GM10266 (cell line): ENCODE measurements at regions not wholly inside any gene's neighbourhood (a gene's known extent, or its start where the extent isn't known, plus 50 kb on each side); places are given as distances from the start of the nearest gene placed in this dataset.

Experiments
- DNase-seq: peaks from one replicate; pipeline ENCODE4 v3.0.0; 2012; ENCODE audit errors: extremely low spot score
- TF ChIP-seq, protein P1 (sequence below): IDR thresholded peaks from 2 replicates; pipeline ENCODE4 v1.5.1; 2012; ENCODE audit warnings: mild to moderate bottlenecking, low read depth; ENCODE audit not compliant: control insufficient read depth, insufficient read depth; ENCODE audit errors: missing control alignments

DNA sequence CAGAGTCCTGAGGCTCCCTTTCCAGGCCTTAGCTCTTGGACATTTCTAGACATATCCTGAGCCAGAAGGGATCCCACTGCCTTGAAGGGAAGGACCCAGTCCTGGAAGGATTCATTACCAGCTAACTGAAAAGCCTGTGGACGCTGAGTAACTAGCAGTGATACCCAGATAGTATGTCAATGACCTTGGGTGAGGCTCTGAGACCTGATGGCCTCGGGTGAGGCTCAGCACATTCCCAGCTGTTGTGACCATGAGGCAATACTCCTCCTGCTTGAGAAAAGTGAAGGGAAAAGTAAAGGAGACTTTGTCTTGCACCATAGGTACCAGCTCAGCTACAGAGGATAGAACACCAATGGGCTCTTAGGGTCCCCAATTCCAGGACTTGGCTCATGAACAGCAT, 268.1 kb downstream of the DKK2 start:
- DNase-seq, result no peak
- TF ChIP-seq, protein P1, sequence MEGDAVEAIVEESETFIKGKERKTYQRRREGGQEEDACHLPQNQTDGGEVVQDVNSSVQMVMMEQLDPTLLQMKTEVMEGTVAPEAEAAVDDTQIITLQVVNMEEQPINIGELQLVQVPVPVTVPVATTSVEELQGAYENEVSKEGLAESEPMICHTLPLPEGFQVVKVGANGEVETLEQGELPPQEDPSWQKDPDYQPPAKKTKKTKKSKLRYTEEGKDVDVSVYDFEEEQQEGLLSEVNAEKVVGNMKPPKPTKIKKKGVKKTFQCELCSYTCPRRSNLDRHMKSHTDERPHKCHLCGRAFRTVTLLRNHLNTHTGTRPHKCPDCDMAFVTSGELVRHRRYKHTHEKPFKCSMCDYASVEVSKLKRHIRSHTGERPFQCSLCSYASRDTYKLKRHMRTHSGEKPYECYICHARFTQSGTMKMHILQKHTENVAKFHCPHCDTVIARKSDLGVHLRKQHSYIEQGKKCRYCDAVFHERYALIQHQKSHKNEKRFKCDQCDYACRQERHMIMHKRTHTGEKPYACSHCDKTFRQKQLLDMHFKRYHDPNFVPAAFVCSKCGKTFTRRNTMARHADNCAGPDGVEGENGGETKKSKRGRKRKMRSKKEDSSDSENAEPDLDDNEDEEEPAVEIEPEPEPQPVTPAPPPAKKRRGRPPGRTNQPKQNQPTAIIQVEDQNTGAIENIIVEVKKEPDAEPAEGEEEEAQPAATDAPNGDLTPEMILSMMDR, result no peak

DNA sequence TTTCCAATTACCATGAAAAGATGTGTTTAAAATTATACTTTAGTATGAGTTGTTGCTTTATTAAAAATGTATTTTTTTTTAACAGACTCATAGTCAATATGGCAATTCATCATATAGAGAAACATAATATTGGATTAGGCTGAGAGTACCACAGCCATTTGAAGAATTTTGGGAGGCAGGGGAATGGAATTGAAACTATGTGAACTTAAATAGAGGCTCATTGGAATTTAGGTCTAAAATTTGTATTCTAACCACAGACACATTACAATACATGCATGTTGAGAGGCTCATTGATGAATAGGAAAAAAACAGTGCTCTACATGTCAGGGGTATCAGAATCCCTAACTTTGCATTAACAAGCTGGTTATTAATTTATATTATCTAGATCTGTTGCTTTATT, 269.6 kb downstream of the DKK2 start:
- no peak for DNase-seq
- TF ChIP-seq, protein P1, result no peak

DNA sequence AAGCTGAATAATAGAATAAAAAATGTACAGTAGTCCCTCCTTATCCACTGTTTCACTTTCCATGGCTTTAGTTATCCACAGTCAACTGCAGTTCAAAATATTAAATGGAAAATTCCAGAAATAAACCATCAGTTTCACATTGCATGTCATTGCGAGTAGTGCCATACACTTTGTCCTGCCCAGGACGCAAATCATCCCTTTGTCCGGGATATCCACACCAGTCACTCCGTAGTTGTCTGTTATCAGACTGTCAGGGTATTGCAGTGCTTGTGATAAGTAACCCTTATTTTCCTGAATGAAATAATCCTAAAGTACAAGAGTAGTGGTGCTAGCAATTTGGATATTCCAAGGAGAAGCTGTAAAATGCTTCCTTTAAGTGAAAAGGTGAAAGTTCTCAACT, 271.3 kb downstream of the DKK2 start:
- TF ChIP-seq, protein P1, result no peak
- no peak for DNase-seq

DNA sequence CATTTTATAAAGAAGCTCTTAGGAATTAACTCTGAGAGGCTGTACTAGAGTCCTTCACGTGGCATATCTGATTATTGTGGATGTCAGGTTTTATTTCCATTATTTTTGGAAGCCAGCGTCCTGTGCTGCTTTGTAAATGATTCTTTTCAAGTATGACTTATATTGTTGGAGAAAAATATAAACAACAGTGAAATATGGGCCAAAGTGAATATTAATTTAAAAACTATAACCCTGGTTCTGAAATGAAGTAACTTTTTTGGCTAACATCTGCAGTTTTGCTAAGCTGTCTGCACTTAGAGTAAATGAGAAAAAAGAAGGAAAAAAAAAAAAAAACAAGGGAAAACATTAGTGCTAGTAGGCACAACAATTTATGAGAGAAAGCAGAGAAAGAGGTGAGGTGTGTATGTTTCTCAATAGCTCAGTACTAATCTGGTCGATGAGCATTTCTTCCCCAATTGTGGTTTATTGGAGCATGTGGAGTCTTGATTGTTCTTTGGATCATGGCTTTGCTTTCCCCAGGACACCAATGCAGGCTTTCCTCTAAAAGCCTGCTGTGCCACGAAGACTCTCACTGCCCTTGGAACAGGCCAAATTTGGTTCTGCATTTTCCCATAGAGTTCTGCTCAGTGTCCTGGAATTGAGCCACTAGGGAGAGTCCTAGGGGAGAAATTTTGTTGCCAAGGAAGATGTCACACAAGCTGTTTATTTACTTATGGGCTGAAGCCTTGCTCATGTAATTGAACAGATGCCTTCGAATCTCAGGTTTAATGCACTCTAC, 273.3 kb downstream of the DKK2 start:
- no peak for DNase-seq
- TF ChIP-seq, protein P1, result no peak

DNA sequence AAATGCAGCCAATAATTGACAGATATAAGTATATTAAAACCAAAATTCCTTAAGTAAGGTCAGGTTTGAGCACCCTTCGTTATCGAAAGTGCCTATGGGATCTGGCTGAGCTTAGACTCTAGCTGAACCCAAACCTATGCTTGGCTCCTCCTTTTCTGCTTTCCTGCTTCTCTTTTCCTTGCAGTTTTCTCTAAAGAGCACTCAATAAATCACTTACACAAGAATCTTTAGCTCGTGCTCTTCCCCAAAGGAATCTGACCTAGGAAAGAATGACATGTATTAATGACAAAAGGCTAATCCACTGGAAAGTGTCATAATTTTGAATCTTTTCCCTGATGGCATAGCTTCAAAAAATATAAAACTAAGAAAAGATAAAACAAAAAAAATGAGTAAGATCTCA, 282.7 kb downstream of the DKK2 start:
- DNase-seq, result no peak
- TF ChIP-seq, protein P1, result no peak

DNA sequence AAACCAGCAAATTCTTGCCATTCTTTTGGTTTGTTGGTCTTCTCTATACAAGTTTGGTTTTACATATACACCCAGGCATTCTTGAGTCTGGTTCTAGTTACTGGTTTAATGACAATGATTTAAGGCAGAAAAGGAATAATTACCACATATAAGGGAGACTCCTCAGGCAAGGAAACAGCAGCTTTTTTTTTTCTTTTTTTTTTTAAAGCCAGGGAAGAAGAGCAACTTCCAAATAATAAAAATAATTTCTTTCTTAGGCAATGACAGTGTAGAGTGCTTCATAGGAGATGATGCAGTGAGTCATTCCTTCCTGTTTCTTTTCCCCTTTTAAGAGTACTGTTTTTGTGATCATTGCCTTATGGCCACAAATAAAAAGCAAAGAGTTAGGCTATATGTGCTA, 289.7 kb downstream of the DKK2 start:
- DNase-seq, result no peak
- TF ChIP-seq, protein P1, result no peak

DNA sequence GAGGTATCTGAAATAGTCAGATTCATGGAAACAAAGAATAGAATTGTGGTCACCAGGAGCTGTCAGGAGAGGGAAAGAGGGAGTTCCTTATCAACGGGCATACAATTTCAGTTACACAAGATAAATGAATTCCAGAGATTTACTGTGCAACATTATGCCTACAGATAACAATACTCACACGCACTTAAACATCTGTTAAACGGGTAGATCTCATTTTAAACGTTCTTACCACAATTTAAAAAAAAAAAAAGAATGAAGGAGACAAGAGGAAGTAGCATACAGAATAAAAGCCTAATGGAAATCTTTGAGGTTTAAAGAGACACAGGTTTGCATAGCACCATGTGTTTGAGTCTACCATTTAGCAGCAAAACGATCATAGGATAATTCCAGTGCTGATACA, 298.0 kb downstream of the DKK2 start:
- DNase-seq, result no peak
- TF ChIP-seq, protein P1, result no peak
